ENCODE measurements at regions not wholly inside any gene's neighbourhood (a gene's known extent, or its start where the extent isn't known, plus 50 kb on each side); places are given as distances from the start of the nearest gene placed in this dataset.

- in situ Hi-C loops (cut with HindIII; ENCODE audit: low pct_unique_long_range_greater_than_20kb, low sequenced_read_pairs), result no loop called here
- TF ChIP-seq JUND (IDR thresholded peaks at IDR 0.05; ENCODE audit: low read depth), result no peak
- DNase-seq (ENCODE audit: low read depth in 1 of 2, low spot score in 1 of 2), result no peak
Observed at GRCh38 chr11:130544266-130544665, 95.8 kb downstream of the ADAMTS15 start.

- TF ChIP-seq JUND (IDR thresholded peaks at IDR 0.05; ENCODE audit: low read depth), result no peak
- in situ Hi-C loops (cut with HindIII; ENCODE audit: low pct_unique_long_range_greater_than_20kb, low sequenced_read_pairs), result no loop called here
- DNase-seq (ENCODE audit: low read depth in 1 of 2, low spot score in 1 of 2), result no peak
Observed at GRCh38 chr11:130545449-130546072, 97.1 kb downstream of the ADAMTS15 start.

GRCh38 chr11:130546438-130546837 is 98.0 kb downstream of the ADAMTS15 start:
- in situ Hi-C loops (cut with HindIII; ENCODE audit: low pct_unique_long_range_greater_than_20kb, low sequenced_read_pairs), result no loop called here
- TF ChIP-seq JUND (IDR thresholded peaks at IDR 0.05; ENCODE audit: low read depth), result no peak
- DNase-seq (ENCODE audit: low read depth in 1 of 2, low spot score in 1 of 2), result no peak

- no peak for TF ChIP-seq JUND (IDR thresholded peaks at IDR 0.05; ENCODE audit: low read depth)
- no peak for DNase-seq (ENCODE audit: low read depth in 1 of 2, low spot score in 1 of 2)
- in situ Hi-C loops (cut with HindIII; ENCODE audit: low pct_unique_long_range_greater_than_20kb, low sequenced_read_pairs), result no loop called here
Observed at GRCh38 chr11:130546901-130547694, 98.7 kb downstream of the ADAMTS15 start.

GRCh38 chr11:130547761-130548490 is 99.5 kb downstream of the ADAMTS15 start:
- in situ Hi-C loops (cut with HindIII; ENCODE audit: low pct_unique_long_range_greater_than_20kb, low sequenced_read_pairs), result no loop called here
- TF ChIP-seq JUND (IDR thresholded peaks at IDR 0.05; ENCODE audit: low read depth), result no peak
- peak; percentile 76 to 90 for DNase-seq (ENCODE audit: low read depth in 1 of 2, low spot score in 1 of 2)

GRCh38 chr11:130548491-130548833 is 100.0 kb downstream of the ADAMTS15 start:
- no peak for DNase-seq (ENCODE audit: low read depth in 1 of 2, low spot score in 1 of 2)
- in situ Hi-C loops (cut with HindIII; ENCODE audit: low pct_unique_long_range_greater_than_20kb, low sequenced_read_pairs), result no loop called here
- TF ChIP-seq JUND (IDR thresholded peaks at IDR 0.05; ENCODE audit: low read depth), result no peak

- in situ Hi-C loops (cut with HindIII; ENCODE audit: low pct_unique_long_range_greater_than_20kb, low sequenced_read_pairs), result no loop called here
- no peak for TF ChIP-seq JUND (IDR thresholded peaks at IDR 0.05; ENCODE audit: low read depth)
Observed at GRCh38 chr11:130549393-130549999, 101.1 kb downstream of the ADAMTS15 start.

GRCh38 chr11:130550150-130550549 is 101.7 kb downstream of the ADAMTS15 start:
- no peak for DNase-seq (ENCODE audit: low read depth in 1 of 2, low spot score in 1 of 2)
- in situ Hi-C loops (cut with HindIII; ENCODE audit: low pct_unique_long_range_greater_than_20kb, low sequenced_read_pairs), result no loop called here
- TF ChIP-seq JUND (IDR thresholded peaks at IDR 0.05; ENCODE audit: low read depth), result no peak

More at GRCh38 chr11:130549393-130549999, 101.1 kb downstream of the ADAMTS15 start:
- DNase-seq (ENCODE audit: low read depth in 1 of 2, low spot score in 1 of 2), result no peak

- in situ Hi-C loops (cut with HindIII; ENCODE audit: low pct_unique_long_range_greater_than_20kb, low sequenced_read_pairs), result no loop called here
- TF ChIP-seq JUND (IDR thresholded peaks at IDR 0.05; ENCODE audit: low read depth), result no peak
- no peak for DNase-seq (ENCODE audit: low read depth in 1 of 2, low spot score in 1 of 2)
Observed at GRCh38 chr11:130550984-130551383, 102.5 kb downstream of the ADAMTS15 start.

- TF ChIP-seq JUND (IDR thresholded peaks at IDR 0.05; ENCODE audit: low read depth), result no peak
- in situ Hi-C loops (cut with HindIII; ENCODE audit: low pct_unique_long_range_greater_than_20kb, low sequenced_read_pairs), result no loop called here
- DNase-seq (ENCODE audit: low read depth in 1 of 2, low spot score in 1 of 2), result no peak
Observed at GRCh38 chr11:130551388-130551787, 102.9 kb downstream of the ADAMTS15 start.

GRCh38 chr11:130553306-130553705 is 104.9 kb downstream of the ADAMTS15 start:
- TF ChIP-seq JUND (IDR thresholded peaks at IDR 0.05; ENCODE audit: low read depth), result no peak
- DNase-seq (ENCODE audit: low read depth in 1 of 2, low spot score in 1 of 2), result no peak
- in situ Hi-C loops (cut with HindIII; ENCODE audit: low pct_unique_long_range_greater_than_20kb, low sequenced_read_pairs), result no loop called here

- DNase-seq (ENCODE audit: low read depth in 1 of 2, low spot score in 1 of 2), result no peak
- in situ Hi-C loops (cut with HindIII; ENCODE audit: low pct_unique_long_range_greater_than_20kb, low sequenced_read_pairs), result no loop called here
Observed at GRCh38 chr11:130554241-130555055, 106.0 kb downstream of the ADAMTS15 start.

More at GRCh38 chr11:130554241-130555055, 106.0 kb downstream of the ADAMTS15 start:
- TF ChIP-seq JUND (IDR thresholded peaks at IDR 0.05; ENCODE audit: low read depth), result no peak

All from T47D (cell line).